GM12872 (cell line): ENCODE measurements at regions not wholly inside any gene's neighbourhood (a gene's known extent, or its start where the extent isn't known, plus 50 kb on each side); places are given as distances from the start of the nearest gene placed in this dataset.
A peak's percentile ranks its signal among the peaks of the same experiment; 100 is the strongest.

Source experiments
- CTCF ChIP-seq: IDR thresholded peaks from 3 replicates; pipeline ENCODE4 v1.5.1; 2011; ENCODE audit warnings: low read depth, mild to moderate bottlenecking, low read length, moderate library complexity; ENCODE audit not compliant: insufficient read depth

- TF ChIP-seq CTCF, result 0 out of 3 replicates have a peak, but pooled peaks have one; percentile 15
Observed at GRCh38 chr11:42407341-42407740, 904.5 kb upstream of the API5 start.

- no peak for TF ChIP-seq CTCF
Observed at GRCh38 chr11:42410251-42410955, 901.4 kb upstream of the API5 start.

GRCh38 chr11:42412590-42412989, 899.2 kb upstream of the API5 start:
- TF ChIP-seq CTCF, result no peak

- no peak for TF ChIP-seq CTCF
Observed at GRCh38 chr11:42417691-42418090, 894.1 kb upstream of the API5 start.

GRCh38 chr11:42422090-42422489, 889.7 kb upstream of the API5 start:
- TF ChIP-seq CTCF, result no peak

GRCh38 chr11:42444406-42444805, 867.4 kb upstream of the API5 start:
- TF ChIP-seq CTCF, result no peak

- no peak for TF ChIP-seq CTCF
Observed at GRCh38 chr11:42462558-42463310, 849.1 kb upstream of the API5 start.
